AG08396 (cell line): ENCODE measurements at regions not wholly inside any gene's neighbourhood (a gene's known extent, or its start where the extent isn't known, plus 50 kb on each side); places are given as distances from the start of the nearest gene placed in this dataset.
"Not testable (repeated sequence)": the region's sequence is repeated elsewhere in the genome, so short reads cannot be mapped to it uniquely, and the experiment has no call there.

ENCODE experiments used
- DNase-seq: peaks from one replicate; pipeline ENCODE4 v3.0.0; 2012; ENCODE audit warnings: low spot score, mixed read lengths

- DNase-seq, result no peak
Observed at GRCh38 chr1:177413982-177414596, 243.3 kb downstream of the BRINP2 start.

- no peak for DNase-seq
Observed at GRCh38 chr1:177411381-177411780, 240.6 kb downstream of the BRINP2 start.

GRCh38 chr1:177410179-177410766 is 239.5 kb downstream of the BRINP2 start:
- DNase-seq, result no peak

GRCh38 chr1:177406323-177406722 is 235.6 kb downstream of the BRINP2 start:
- not testable (repeated sequence) for DNase-seq

GRCh38 chr1:177392336-177392735 is 221.6 kb downstream of the BRINP2 start:
- DNase-seq, result no peak

- DNase-seq, result no peak
Observed at GRCh38 chr1:177385760-177386698, 215.3 kb downstream of the BRINP2 start.

GRCh38 chr1:177384461-177384860 is 213.7 kb downstream of the BRINP2 start:
- DNase-seq, result no peak

GRCh38 chr1:177383715-177384114 is 213.0 kb downstream of the BRINP2 start:
- no peak for DNase-seq

GRCh38 chr1:177377866-177378265 is 207.1 kb downstream of the BRINP2 start:
- DNase-seq, result no peak

- DNase-seq, result no peak
Observed at GRCh38 chr1:177368255-177368654, 197.5 kb downstream of the BRINP2 start.

- no peak for DNase-seq
Observed at GRCh38 chr1:177366091-177366490, 195.3 kb downstream of the BRINP2 start.

GRCh38 chr1:177360791-177361190 is 190.0 kb downstream of the BRINP2 start:
- DNase-seq, result no peak

- no peak for DNase-seq
Observed at GRCh38 chr1:177356674-177357435, 186.1 kb downstream of the BRINP2 start.

- peak; percentile 15 for DNase-seq
Observed at GRCh38 chr1:177355575-177355974, 184.8 kb downstream of the BRINP2 start.

GRCh38 chr1:177354247-177354646 is 183.5 kb downstream of the BRINP2 start:
- DNase-seq, result no peak

- no peak for DNase-seq
Observed at GRCh38 chr1:177351361-177352108, 180.8 kb downstream of the BRINP2 start.

- DNase-seq, result no peak
Observed at GRCh38 chr1:177346790-177347359, 176.1 kb downstream of the BRINP2 start.

GRCh38 chr1:177343445-177343844 is 172.7 kb downstream of the BRINP2 start:
- no peak for DNase-seq

GRCh38 chr1:177341773-177342172 is 171.0 kb downstream of the BRINP2 start:
- DNase-seq, result no peak

GRCh38 chr1:177340601-177341067 is 169.9 kb downstream of the BRINP2 start:
- no peak for DNase-seq

- DNase-seq, result no peak
Observed at GRCh38 chr1:177338376-177338775, 167.6 kb downstream of the BRINP2 start.
